ENCODE measurements at regions not wholly inside any gene's neighbourhood (a gene's known extent, or its start where the extent isn't known, plus 50 kb on each side); places are given as distances from the start of the nearest gene placed in this dataset.

DNA sequence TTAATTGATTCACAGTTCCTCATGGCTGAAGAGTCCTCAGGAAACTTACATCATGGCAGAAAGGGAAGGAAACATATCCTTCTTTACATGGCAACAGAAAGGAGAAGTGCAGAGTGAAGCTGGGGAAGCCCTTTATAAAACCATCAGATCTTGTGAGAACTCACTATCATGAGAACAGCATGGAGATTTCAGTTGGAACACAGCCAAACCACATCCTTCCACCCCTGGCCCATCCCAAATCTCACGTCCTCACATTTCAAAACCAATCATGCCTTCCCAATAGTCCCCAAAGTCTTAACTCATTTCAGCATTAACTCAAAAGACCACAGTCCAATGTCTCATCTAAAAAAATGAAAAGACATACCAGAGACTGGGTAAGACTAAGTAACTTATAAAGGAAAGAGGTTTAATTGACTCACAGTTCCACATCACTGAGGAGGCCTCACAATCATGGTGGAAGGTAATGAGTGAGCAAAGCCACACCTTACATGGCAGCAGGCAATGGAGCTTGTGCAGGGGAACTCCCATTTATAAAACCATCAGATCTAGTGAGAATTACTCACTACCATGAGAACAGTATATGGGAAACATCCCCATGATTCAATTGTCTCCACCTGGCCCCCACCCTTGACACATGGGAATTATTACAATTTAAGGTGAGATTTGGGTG lies 105.2 kb downstream of the MRPL39 start:
- Histone ChIP-seq H4K5ac (ENCODE audit: low read depth, low read length) (no peak overlapping the region), H3K23ac (ENCODE audit: low read depth, low read length) (no peak overlapping the region), H2BK20ac (ENCODE audit: low read depth, low read length) (no peak overlapping the region), H2BK120ac (ENCODE audit: low read depth, low read length) (no peak overlapping the region), H4K20me1 (ENCODE audit: insufficient read depth, low read length) (no peaks in the 10 kb centered on the region), H2AFZ (replicated peaks; ENCODE audit: low read length, poor library complexity) (no peak overlapping the region), H3K14ac (replicated peaks; ENCODE audit: low read depth, low read length) (no peak overlapping the region), H3K79me1 (ENCODE audit: low read depth in 1 of 2, low read length in 2 of 2) (no peaks in the 10 kb centered on the region), H3K9ac (ENCODE audit: low read depth, low read length) (no peak overlapping the region), H3K56ac (ENCODE audit: extremely low read depth, insufficient read depth, low read length) (no peak overlapping the region), H2BK5ac (ENCODE audit: low read depth, low read length, poor library complexity, severe bottlenecking) (no peak overlapping the region), H3K27ac (ENCODE audit: insufficient read depth, low read length) (no peak overlapping the region), H2AK9ac (replicated peaks; ENCODE audit: low read depth, low read length, poor library complexity) (no peak overlapping the region), H4K91ac (ENCODE audit: insufficient read depth, low read depth, low read length) (no peak overlapping the region), H3K18ac (ENCODE audit: low read depth, low read length) (no peak overlapping the region), H3K9me3 (ENCODE audit: control insufficient read depth, insufficient read depth, low read length) (no peaks in the 10 kb centered on the region), H3K4ac (ENCODE audit: low read depth, low read length) (no peak overlapping the region), H2AK5ac (ENCODE audit: low read depth, low read length) (no peak overlapping the region), H3K4me3 (ENCODE audit: insufficient read depth, low read depth, low read length) (no peak overlapping the region), H2BK15ac (ENCODE audit: low read depth, low read length) (no peak overlapping the region), H3K9me1 (ENCODE audit: insufficient read depth, low read length) (no peaks in the 10 kb centered on the region), H3K4me1 (ENCODE audit: control insufficient read depth, insufficient read depth, low read length) (no peaks in the 10 kb centered on the region), H3K4me2 (ENCODE audit: low read depth, low read length) (no peak overlapping the region), H4K8ac (ENCODE audit: low read depth in 2 of 2, low read length in 2 of 2) (no peak overlapping the region), H3K27me3 (ENCODE audit: control insufficient read depth, insufficient read depth, low read length) (no peaks in the 10 kb centered on the region), H3K36me3 (ENCODE audit: control insufficient read depth, insufficient read depth, low read length) (no peaks in the 10 kb centered on the region)
- ATAC-seq (ENCODE audit: low read depth) (no peak), DNase-seq (no peak)
- TF ChIP-seq, protein P1, sequence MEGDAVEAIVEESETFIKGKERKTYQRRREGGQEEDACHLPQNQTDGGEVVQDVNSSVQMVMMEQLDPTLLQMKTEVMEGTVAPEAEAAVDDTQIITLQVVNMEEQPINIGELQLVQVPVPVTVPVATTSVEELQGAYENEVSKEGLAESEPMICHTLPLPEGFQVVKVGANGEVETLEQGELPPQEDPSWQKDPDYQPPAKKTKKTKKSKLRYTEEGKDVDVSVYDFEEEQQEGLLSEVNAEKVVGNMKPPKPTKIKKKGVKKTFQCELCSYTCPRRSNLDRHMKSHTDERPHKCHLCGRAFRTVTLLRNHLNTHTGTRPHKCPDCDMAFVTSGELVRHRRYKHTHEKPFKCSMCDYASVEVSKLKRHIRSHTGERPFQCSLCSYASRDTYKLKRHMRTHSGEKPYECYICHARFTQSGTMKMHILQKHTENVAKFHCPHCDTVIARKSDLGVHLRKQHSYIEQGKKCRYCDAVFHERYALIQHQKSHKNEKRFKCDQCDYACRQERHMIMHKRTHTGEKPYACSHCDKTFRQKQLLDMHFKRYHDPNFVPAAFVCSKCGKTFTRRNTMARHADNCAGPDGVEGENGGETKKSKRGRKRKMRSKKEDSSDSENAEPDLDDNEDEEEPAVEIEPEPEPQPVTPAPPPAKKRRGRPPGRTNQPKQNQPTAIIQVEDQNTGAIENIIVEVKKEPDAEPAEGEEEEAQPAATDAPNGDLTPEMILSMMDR (conservative IDR thresholded peaks at IDR 0.05; ENCODE audit: low read depth, low read length), result no peak
- TF ChIP-seq, protein P2, sequence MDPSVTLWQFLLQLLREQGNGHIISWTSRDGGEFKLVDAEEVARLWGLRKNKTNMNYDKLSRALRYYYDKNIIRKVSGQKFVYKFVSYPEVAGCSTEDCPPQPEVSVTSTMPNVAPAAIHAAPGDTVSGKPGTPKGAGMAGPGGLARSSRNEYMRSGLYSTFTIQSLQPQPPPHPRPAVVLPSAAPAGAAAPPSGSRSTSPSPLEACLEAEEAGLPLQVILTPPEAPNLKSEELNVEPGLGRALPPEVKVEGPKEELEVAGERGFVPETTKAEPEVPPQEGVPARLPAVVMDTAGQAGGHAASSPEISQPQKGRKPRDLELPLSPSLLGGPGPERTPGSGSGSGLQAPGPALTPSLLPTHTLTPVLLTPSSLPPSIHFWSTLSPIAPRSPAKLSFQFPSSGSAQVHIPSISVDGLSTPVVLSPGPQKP (IDR thresholded peaks at IDR 0.05; ENCODE audit: borderline replicate concordance, low read depth, low read length), result no peak
- TF ChIP-seq BHLHE40 (IDR thresholded peaks at IDR 0.05; ENCODE audit: low read depth, low read length) (no peak), RCOR1 (IDR thresholded peaks at IDR 0.05; ENCODE audit: insufficient replicate concordance, low read length) (no peak), MXI1 (IDR thresholded peaks at IDR 0.05; ENCODE audit: borderline replicate concordance, low read depth, low read length) (no peak), MAZ (IDR thresholded peaks at IDR 0.05; ENCODE audit: borderline replicate concordance, low read depth, low read length) (no peak)
- TF ChIP-seq, protein P3, sequence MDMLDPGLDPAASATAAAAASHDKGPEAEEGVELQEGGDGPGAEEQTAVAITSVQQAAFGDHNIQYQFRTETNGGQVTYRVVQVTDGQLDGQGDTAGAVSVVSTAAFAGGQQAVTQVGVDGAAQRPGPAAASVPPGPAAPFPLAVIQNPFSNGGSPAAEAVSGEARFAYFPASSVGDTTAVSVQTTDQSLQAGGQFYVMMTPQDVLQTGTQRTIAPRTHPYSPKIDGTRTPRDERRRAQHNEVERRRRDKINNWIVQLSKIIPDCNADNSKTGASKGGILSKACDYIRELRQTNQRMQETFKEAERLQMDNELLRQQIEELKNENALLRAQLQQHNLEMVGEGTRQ (IDR thresholded peaks at IDR 0.05; ENCODE audit: low read depth, low read length), result no peak
- no CpG with 5 or more reads among the region's 1 CpG for WGBS, 2 experiments (ENCODE audit: extremely low coverage in 2 of 2, insufficient read length in 1 of 2)
- CTCF ChIA-PET, result no interaction called here
- POLR2A ChIA-PET (ENCODE audit: unreplicated experiment), result no interaction called here
- no TSS peak for BruUV-seq (replicated peaks)
- intact Hi-C loops (cut with micrococcal nuclease), result no loop called here
- in situ Hi-C loops (cut with MboI; ENCODE audit: low sequenced_read_pairs), result no loop called here
- dilution Hi-C loops (cut with HindIII; ENCODE audit: low sequenced_read_pairs, unreplicated experiment), result no loop called here

All from IMR-90 (cell line).